CD4-positive, alpha-beta memory T cell (primary cell): ENCODE measurements at regions not wholly inside any gene's neighbourhood (a gene's known extent, or its start where the extent isn't known, plus 50 kb on each side); places are given as distances from the start of the nearest gene placed in this dataset.

Source experiments
- CTCF ChIA-PET: fragments of 350-600 bp; sonication (Branson Sonifier 250); formaldehyde crosslinking; loops from one replicate; lab custom pipeline; 2021; ENCODE audit warnings: inconsistent platforms; ENCODE audit not compliant: partially characterized antibody; lab: Charles Lee
- POLR2A ChIA-PET: fragments of 350-600 bp; sonication (Branson Sonifier 250); formaldehyde crosslinking; loops from one replicate; lab custom pipeline; 2021; ENCODE audit not compliant: partially characterized antibody; lab: Charles Lee
- DNase-seq, 5 donors: peaks; one replicate each; pipeline versions ENCODE4 v3.0.0 to v3.0.0-alpha.2; 2020 to 2022; ENCODE audit warnings: mixed read lengths in 1 of 5
- H3K27ac ChIP-seq: one replicate; pipeline ENCODE4 v1.7.0; 2013; ENCODE audit warnings: low read depth, low read length
- H3K27me3 ChIP-seq: 2 replicates; pipeline ENCODE4 v1.7.0; 2013; ENCODE audit warnings: mild to moderate bottlenecking, low read length, moderate library complexity; ENCODE audit not compliant: insufficient read depth
- H3K36me3 ChIP-seq: 2 replicates; pipeline ENCODE4 v1.7.0; 2013; ENCODE audit warnings: mild to moderate bottlenecking, low read length, moderate library complexity; ENCODE audit not compliant: insufficient read depth
- H3K4me1 ChIP-seq: 2 replicates; pipeline ENCODE4 v1.7.0; 2013; ENCODE audit warnings: mild to moderate bottlenecking, low read length, moderate library complexity; ENCODE audit not compliant: insufficient read depth
- H3K4me3 ChIP-seq, 2 donors: one replicate each; pipeline ENCODE4 v1.7.0; 2013; ENCODE audit warnings: low read length in 2 of 2, mild to moderate bottlenecking in 1 of 2
- H3K9me3 ChIP-seq, 2 donors: one replicate each; pipeline ENCODE4 v1.7.0; 2013; ENCODE audit warnings: low read length in 2 of 2, control low read depth in 1 of 2; ENCODE audit not compliant: control insufficient read depth in 1 of 2
- H3K27ac Mint-ChIP-seq, 7 donors: one replicate each; pipeline ENCODE4 v1.8.0; 2020 to 2021; ENCODE audit warnings: mixed read lengths in 7 of 7, mild to moderate bottlenecking in 6 of 7, inconsistent platforms in 3 of 7, moderate library complexity in 3 of 7
- H3K27me3 Mint-ChIP-seq, 2 donors: one replicate each; pipeline ENCODE4 v1.8.0; 2020 to 2021; ENCODE audit warnings: mixed read lengths in 2 of 2
- H3K36me3 Mint-ChIP-seq, 2 donors: one replicate each; pipeline ENCODE4 v1.8.0; 2020 to 2021; ENCODE audit warnings: mixed read lengths in 2 of 2, inconsistent platforms in 1 of 2, mild to moderate bottlenecking in 1 of 2
- H3K4me1 Mint-ChIP-seq, 4 donors: one replicate each; pipeline ENCODE4 v1.8.0; 2020 to 2021; ENCODE audit warnings: mixed read lengths in 4 of 4, mild to moderate bottlenecking in 1 of 4
- H3K4me3 Mint-ChIP-seq, 8 donors: one replicate each; pipeline ENCODE4 v1.8.0; 2020 to 2021; ENCODE audit warnings: mixed read lengths in 8 of 8, mild to moderate bottlenecking in 7 of 8, moderate library complexity in 6 of 8, inconsistent platforms in 3 of 8
- H3K9me3 Mint-ChIP-seq, 8 donors: one replicate each; pipeline ENCODE4 v1.8.0; 2020 to 2021; ENCODE audit warnings: mixed read lengths in 8 of 8, mild to moderate bottlenecking in 5 of 8, inconsistent platforms in 3 of 8, moderate library complexity in 1 of 8
- intact Hi-C: fragments of 100-400 bp; cut with micrococcal nuclease; formaldehyde crosslinking; loops from one replicate; pipeline ENCODE4 v1.15.1; 2023

DNA sequence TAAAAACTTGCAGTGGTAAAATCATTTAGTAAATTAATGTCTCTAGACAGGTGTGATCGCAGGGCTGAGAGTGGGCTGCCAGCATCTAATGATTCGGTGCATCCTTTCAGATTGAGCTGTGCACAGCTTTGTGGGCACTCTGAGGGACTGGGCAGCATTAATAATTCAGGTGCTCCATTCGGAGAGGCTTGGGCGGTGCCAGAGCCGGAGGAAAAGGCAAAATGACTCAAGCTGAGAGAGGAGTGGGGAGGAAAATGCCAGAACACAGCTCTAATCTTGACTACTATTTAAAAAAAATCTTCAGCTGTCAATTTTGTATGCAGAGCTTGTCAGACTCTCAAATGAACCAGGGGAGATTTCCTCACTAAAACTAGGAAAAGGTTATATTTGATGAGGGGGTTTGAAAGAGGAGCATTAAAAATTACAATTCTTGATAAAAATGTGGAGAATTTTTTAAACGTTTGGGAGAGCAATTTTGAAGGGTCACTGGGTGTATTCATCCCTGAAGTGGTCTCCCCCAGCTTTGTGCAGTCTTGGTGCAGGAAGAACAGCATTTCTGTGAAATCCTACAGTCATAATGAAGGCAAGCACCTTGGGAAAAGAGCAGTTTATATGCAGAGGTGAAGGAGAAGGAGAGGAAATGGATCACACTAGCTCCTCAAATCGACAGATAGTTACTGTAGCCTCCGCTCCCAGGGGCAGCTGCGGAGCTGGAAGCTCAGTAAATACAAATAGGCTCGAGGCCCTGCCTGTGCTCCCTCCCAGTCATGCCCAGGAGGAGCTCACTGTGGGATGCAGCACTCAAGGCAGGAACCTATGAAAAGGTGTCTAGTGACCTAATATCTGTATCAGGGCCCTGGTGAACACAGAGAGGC, 535.4 kb upstream of the RAB6C start:
- no peak overlapping the region for H3K4me3 ChIP-seq
- H3K9me3 ChIP-seq, result no peaks in the 10 kb centered on the region
- H3K4me3 Mint-ChIP-seq, result no peak overlapping the region
- H3K4me1 ChIP-seq, result no peaks in the 10 kb centered on the region
- no peak for DNase-seq
- no peaks in the 10 kb centered on the region for H3K36me3 Mint-ChIP-seq
- no peaks in the 10 kb centered on the region for H3K27me3 ChIP-seq
- no peak overlapping the region for H3K27ac Mint-ChIP-seq
- peaks cover 3% of the 10 kb centered on the region in 2 donors for H3K27me3 Mint-ChIP-seq
- peaks cover 0 to 5% (median 2%) of the 10 kb centered on the region in 8 donors for H3K9me3 Mint-ChIP-seq
- no peak overlapping the region for H3K27ac ChIP-seq
- ChIA-PET CTCF (interaction anchor here (0.6 kb wide), 1 partner anchor 11 kb away, joined by 3 read pairs; no protein-coding TSS in a partner anchor), POLR2A (no interaction called here)
- intact Hi-C loops, result no loop called here
- H3K4me1 Mint-ChIP-seq, result no peaks in the 10 kb centered on the region
- H3K36me3 ChIP-seq, result no peaks in the 10 kb centered on the region

DNA sequence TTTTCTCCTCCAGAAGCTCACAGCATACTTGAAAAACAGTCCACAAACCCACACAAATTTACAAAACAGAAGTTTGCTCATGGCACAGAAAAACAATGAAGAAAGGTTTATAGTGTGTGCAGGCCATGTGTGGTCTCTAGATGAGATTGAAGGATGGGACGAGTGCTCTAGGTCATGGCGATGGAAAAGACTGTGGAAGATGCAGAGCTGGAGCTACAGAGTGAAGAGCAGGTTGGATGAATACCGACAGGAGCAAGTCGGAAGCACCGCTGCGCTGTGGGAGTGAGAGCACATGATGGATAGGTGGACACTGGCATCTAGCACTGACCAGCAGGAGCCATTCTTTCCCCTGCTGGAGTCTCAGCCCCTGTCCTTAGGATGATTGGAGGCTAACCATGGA, 534.7 kb upstream of the RAB6C start:
- CTCF ChIA-PET, result interaction anchor here (0.6 kb wide), 1 partner anchor 10 kb away, joined by 3 read pairs; no protein-coding TSS in a partner anchor

DNA sequence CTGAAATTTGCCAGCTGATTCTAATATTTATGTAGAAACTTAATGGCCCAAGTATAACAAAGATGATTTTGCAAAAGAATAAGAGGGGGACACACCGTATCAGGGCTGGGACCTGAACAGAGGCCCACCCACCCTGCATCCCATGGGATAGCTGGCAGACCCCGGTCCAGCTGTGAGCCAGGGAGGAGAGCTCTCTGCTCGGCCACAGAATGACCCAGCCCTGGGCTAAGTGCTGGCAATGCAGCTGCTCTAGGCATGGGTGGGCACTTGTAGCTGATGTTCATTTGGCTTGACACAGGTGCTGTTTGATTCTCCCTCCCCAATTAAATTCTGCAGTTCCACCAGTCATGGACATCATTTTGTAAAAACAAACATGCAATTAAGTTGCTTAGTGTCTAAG, 522.8 kb upstream of the RAB6C start:
- Mint-ChIP-seq H3K27me3 (no peaks in the 10 kb centered on the region), H3K4me3 (no peak overlapping the region), H3K9me3 (peaks cover 0 to 3% (median under 1%) of the 10 kb centered on the region in 8 donors), H3K4me1 (no peaks in the 10 kb centered on the region), H3K27ac (no peak overlapping the region), H3K36me3 (no peaks in the 10 kb centered on the region)
- ChIA-PET CTCF (no interaction called here), POLR2A (no interaction called here)
- no peak for DNase-seq
- H3K9me3 ChIP-seq, result no peaks in the 10 kb centered on the region
- no peaks in the 10 kb centered on the region for H3K36me3 ChIP-seq
- no peaks in the 10 kb centered on the region for H3K27me3 ChIP-seq
- intact Hi-C loops, result no loop called here
- no peak overlapping the region for H3K4me3 ChIP-seq
- no peaks in the 10 kb centered on the region for H3K4me1 ChIP-seq
- H3K27ac ChIP-seq, result no peak overlapping the region

More for the DNA sequence above, 534.7 kb upstream of the RAB6C start:
- Mint-ChIP-seq H3K4me3 (no peak overlapping the region), H3K9me3 (peaks cover 0 to 5% (median 3%) of the 10 kb centered on the region in 8 donors), H3K4me1 (no peaks in the 10 kb centered on the region), H3K36me3 (no peaks in the 10 kb centered on the region), H3K27me3 (peaks cover 2 to 3% of the 10 kb centered on the region in 2 donors), H3K27ac (no peak overlapping the region)
- no peaks in the 10 kb centered on the region for H3K36me3 ChIP-seq
- DNase-seq, result no peak
- no peaks in the 10 kb centered on the region for H3K27me3 ChIP-seq
- no peak overlapping the region for H3K4me3 ChIP-seq
- H3K4me1 ChIP-seq, result no peaks in the 10 kb centered on the region
- intact Hi-C loops, result no loop called here
- H3K27ac ChIP-seq, result no peak overlapping the region
- POLR2A ChIA-PET, result no interaction called here
- H3K9me3 ChIP-seq, result no peaks in the 10 kb centered on the region

DNA sequence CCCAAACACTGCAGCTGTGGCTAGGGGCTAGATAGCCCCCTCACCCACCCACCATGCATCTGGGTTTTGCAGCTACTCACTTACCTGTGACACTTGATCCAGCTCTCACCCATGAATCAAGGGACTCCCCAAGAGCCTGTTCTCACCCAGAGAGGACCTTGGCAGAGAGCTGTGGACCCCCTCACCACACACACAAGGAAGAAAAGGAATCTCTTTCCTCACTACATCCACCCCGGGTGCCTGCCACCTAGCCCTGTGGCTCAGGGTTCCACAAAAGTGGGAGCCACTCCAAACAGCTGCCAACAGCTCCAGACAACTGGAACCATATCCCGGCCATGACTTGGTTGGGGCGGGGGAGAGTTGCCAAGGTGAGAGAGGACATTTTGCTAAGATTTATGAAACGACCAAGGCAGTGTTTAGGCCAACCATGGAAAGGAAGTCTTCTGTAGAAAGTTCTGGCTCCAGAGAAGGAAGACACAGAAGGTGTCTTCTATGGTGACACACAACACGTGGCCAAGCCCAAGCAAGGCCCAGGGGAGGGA, 522.1 kb upstream of the RAB6C start:
- Histone ChIP-seq H3K4me1 (no peaks in the 10 kb centered on the region), H3K9me3 (no peaks in the 10 kb centered on the region), H3K27ac (no peak overlapping the region), H3K27me3 (no peaks in the 10 kb centered on the region), H3K36me3 (no peaks in the 10 kb centered on the region), H3K4me3 (no peak overlapping the region)
- Mint-ChIP-seq H3K4me3 (no peak overlapping the region), H3K9me3 (peaks cover 0 to 3% (median under 1%) of the 10 kb centered on the region in 8 donors), H3K36me3 (no peaks in the 10 kb centered on the region), H3K4me1 (no peaks in the 10 kb centered on the region), H3K27me3 (no peaks in the 10 kb centered on the region), H3K27ac (no peak overlapping the region)
- ChIA-PET POLR2A (no interaction called here), CTCF (no interaction called here)
- intact Hi-C loops, result no loop called here
- DNase-seq, result no peak

GRCh38 chr2:129458006-129458405, 521.5 kb upstream of the RAB6C start:
- Mint-ChIP-seq H3K27me3 (no peaks in the 10 kb centered on the region), H3K36me3 (no peaks in the 10 kb centered on the region), H3K4me1 (no peaks in the 10 kb centered on the region), H3K9me3 (peaks cover 0 to 3% (median under 1%) of the 10 kb centered on the region in 8 donors), H3K27ac (no peak overlapping the region), H3K4me3 (no peak overlapping the region)
- Histone ChIP-seq H3K27ac (no peak overlapping the region), H3K4me1 (no peaks in the 10 kb centered on the region), H3K4me3 (no peak overlapping the region), H3K9me3 (no peaks in the 10 kb centered on the region), H3K36me3 (no peaks in the 10 kb centered on the region), H3K27me3 (no peaks in the 10 kb centered on the region)
- CTCF ChIA-PET, result no interaction called here
- POLR2A ChIA-PET, result no interaction called here
- DNase-seq, result no peak
- intact Hi-C loops, result no loop called here

DNA sequence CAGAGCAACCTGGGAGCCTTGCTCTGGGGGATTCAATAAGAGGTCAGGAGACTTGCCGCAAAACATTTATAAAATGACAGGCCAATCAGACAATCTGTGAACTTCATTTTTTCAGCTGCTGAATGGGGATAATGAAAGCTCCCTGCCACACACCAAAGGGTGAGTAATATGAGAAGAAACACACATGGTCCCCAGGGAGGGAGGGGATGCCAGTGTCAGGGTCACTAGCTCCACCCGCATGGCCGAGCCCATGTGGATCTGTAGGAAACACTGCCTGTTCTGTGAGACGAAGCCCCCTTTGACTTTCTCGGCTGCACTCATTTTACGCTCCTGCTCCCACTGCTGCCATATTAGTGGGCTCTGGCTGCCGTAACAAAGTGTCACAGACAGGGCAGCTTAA, 521.0 kb upstream of the RAB6C start:
- Mint-ChIP-seq H3K9me3 (peaks cover 0 to 3% (median 0%) of the 10 kb centered on the region in 8 donors), H3K4me1 (no peaks in the 10 kb centered on the region), H3K4me3 (no peak overlapping the region), H3K27ac (no peak overlapping the region), H3K36me3 (no peaks in the 10 kb centered on the region), H3K27me3 (no peaks in the 10 kb centered on the region)
- intact Hi-C loops, result no loop called here
- no peak overlapping the region for H3K4me3 ChIP-seq
- POLR2A ChIA-PET, result no interaction called here
- CTCF ChIA-PET, result no interaction called here
- H3K36me3 ChIP-seq, result no peaks in the 10 kb centered on the region
- H3K4me1 ChIP-seq, result no peaks in the 10 kb centered on the region
- no peak overlapping the region for H3K27ac ChIP-seq
- no peaks in the 10 kb centered on the region for H3K9me3 ChIP-seq
- H3K27me3 ChIP-seq, result no peaks in the 10 kb centered on the region
- DNase-seq, result no peak

DNA sequence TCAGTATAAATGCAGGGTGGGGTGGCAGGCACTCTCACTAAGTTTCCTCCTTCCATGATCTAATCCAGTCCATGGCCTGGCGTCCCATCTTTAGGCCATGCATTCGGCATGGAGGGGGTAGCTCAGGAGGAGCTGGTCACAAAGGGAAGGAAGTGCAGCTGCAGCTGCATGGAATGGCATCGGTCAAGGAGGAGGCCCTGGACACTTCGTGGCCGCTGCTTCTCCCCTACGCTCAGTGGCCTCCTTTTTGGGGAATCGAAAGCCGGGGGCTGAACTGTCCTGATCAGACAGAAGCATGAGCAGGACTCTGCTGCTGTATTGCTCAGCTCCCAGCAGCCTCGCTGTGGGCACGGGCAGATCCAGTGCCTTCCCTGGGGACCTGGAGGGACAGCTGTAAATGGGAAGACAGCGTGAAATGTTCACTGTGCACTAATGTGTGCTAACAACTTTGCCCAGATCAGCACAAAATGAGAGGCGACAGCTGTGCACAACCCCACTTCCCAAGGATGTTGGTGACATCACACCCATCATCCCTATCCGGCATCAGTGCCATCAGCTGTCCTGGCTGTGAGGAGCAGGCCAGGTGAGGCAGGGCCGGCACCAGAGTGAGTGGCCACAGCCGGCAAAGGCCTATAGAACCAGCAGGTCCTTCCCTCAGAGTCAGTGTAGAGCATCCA, 520.1 kb upstream of the RAB6C start:
- DNase-seq, result peak in 1 of 5 donors; percentile 22
- Mint-ChIP-seq H3K27ac (no peak overlapping the region), H3K9me3 (peaks cover 0 to 4% (median 0%) of the 10 kb centered on the region in 8 donors), H3K36me3 (no peaks in the 10 kb centered on the region), H3K4me3 (no peak overlapping the region), H3K4me1 (no peaks in the 10 kb centered on the region), H3K27me3 (no peaks in the 10 kb centered on the region)
- ChIA-PET POLR2A (no interaction called here), CTCF (no interaction called here)
- Histone ChIP-seq H3K36me3 (no peaks in the 10 kb centered on the region), H3K4me3 (no peak overlapping the region), H3K27ac (no peak overlapping the region), H3K9me3 (no peaks in the 10 kb centered on the region), H3K4me1 (no peaks in the 10 kb centered on the region), H3K27me3 (no peaks in the 10 kb centered on the region)
- intact Hi-C loops, result no loop called here
